Transverse colon (tissue), 1 donor: ENCODE measurements at regions not wholly inside any gene's neighbourhood (a gene's known extent, or its start where the extent isn't known, plus 50 kb on each side); places are given as distances from the start of the nearest gene placed in this dataset.

ENCODE experiments used
- EP300 ChIP-seq: sonication (generic); formaldehyde crosslinking; IDR thresholded peaks from one replicate; pipeline ENCODE4 v1.6.1; 2017; ENCODE audit warnings: antibody characterized with exemption, low read depth
- POLR2A ChIP-seq: fragments of 450-650 bp; IDR thresholded peaks from one replicate; pipeline ENCODE4 v1.6.1; 2016; ENCODE audit warnings: antibody characterized with exemption, mild to moderate bottlenecking, moderate library complexity

- no peak for TF ChIP-seq EP300
- TF ChIP-seq POLR2A: no peak
Observed at GRCh38 chr13:111570911-111571310, 250.5 kb downstream of the TEX29 start.
